GM19351 (cell line): ENCODE measurements at regions not wholly inside any gene's neighbourhood (a gene's known extent, or its start where the extent isn't known, plus 50 kb on each side); places are given as distances from the start of the nearest gene placed in this dataset.

Experiments used
- ATAC-seq: cut with Tn5 transposase; IDR thresholded peaks from one replicate; pipeline ENCODE4 v1.9.1; 2021; ENCODE audit warnings: mild to moderate bottlenecking, moderate library complexity; ENCODE audit not compliant: unreplicated experiment

- ATAC-seq: no peak
Observed at GRCh38 chrX:14194711-14195110, 165.0 kb upstream of the GEMIN8 start.

GRCh38 chrX:14193547-14193946 lies 163.9 kb upstream of the GEMIN8 start:
- ATAC-seq: no peak

DNA sequence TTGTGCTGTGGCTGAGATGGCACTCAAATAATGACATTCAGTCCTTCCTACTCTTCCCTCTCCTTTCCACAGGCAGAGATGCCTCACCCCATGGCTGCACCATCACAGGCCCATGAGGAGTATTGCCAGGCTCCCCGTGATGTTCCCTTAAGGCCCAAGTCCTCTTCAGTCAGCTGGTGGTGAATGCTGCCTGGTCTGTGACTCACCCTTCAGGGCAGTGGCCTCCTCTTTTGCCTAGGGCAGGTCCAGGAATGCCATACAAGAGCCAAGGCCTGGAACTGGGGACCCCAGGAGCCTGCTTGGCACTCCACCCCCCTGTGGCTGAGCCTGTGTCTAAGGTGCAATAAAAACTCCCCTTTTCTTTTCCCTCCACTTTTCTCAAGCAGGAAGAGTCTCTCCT lies 144.2 kb upstream of the GEMIN8 start:
- ATAC-seq: no peak

DNA sequence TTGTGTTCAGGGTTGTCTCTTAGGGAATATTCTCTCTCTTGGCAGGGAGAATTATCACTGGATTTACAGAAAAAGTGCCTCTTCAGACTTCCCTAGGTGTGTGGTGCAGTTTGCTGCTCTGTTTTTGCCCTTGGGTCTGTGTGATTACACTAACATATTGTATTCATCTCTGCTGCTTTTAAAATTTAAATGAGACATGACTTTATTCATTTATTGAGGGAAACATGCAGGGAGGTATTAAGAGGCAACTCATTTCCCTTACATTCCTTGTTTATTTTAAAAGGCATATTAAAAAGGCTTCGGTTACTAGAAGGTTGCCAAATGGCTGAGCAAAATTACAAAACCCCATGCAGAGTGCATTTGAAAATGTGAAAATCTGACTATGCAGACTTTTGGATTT lies 135.1 kb upstream of the GEMIN8 start:
- no peak for ATAC-seq

DNA sequence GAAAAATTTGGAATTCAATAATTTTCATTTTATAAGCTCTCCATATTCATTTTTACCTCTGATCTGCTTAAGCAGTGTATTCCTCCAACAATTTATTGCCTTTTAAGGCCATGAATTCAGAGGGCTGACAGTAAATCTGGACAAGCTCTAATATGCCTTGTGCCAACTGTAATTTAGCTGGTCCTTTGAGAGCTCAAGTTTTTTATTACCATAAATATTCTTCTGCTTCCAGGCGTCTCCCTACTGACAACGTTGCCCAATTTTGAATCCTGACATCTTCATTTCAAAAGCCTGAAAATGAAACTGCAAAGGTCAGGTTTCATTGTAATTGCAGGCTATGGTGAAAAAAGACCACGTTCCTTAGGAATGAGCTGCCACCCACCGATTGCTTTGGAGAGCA lies 95.8 kb upstream of the GEMIN8 start:
- no peak for ATAC-seq

GRCh38 chrX:14124562-14124961 lies 94.9 kb upstream of the GEMIN8 start:
- ATAC-seq: no peak

DNA sequence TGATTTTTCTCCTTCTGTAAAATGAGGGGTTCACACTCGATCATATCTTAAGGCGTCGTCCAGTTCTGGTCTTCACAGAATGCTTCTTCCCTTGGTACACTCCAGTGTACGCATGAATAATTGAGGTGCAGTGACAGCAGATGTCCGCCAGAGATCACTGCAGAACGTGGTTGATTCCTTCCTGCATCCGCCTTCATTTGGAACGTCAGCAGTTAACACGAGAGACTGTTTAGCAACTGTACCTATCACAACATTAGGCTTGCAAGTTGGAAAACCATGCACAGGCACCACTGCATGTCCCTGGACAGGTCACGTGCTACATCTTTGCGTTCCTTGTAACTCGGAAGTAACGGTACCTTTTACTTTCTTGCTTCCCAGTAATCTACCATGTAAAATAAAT lies 66.0 kb upstream of the GEMIN8 start:
- ATAC-seq: peak; percentile 97

DNA sequence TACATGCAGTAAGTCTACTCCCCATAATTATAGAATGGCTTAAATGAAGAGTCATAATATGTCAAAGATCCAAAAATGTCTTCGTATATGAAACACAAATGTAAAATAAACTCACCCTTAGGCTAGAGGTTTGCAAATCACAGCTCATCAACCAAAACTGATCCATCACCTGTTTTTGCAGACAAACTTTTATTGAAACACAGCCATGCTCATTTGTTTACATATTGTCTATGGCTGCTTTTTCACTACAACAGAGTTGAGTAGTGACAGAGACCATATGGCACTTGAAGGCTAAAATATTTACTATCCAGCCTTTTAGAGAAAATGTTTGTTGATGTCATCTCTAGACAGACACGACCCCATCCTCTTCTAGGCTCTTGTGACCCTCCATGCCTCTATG lies 64.5 kb upstream of the GEMIN8 start:
- no peak for ATAC-seq

- ATAC-seq: no peak
Observed at GRCh38 chrX:14084466-14084865, 54.8 kb upstream of the GEMIN8 start.

DNA sequence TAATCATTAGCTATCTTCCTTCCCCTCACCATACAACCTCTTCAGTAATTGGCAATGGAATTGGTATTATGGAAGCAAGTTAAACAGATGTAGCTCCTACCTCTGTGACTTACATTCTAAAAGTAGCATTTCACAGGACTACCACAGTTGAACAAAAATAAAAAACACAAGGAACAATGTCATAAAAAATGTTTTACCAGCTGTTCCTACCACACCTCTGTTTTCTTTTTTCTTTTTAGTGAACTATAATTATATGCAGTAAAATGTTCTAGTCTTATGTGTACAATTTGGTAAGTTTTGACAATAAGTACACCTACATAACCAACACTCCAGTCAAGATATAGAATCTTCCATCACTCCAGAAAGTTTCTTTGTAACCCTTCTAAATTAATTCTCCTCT lies 54.1 kb upstream of the GEMIN8 start:
- no peak for ATAC-seq

DNA sequence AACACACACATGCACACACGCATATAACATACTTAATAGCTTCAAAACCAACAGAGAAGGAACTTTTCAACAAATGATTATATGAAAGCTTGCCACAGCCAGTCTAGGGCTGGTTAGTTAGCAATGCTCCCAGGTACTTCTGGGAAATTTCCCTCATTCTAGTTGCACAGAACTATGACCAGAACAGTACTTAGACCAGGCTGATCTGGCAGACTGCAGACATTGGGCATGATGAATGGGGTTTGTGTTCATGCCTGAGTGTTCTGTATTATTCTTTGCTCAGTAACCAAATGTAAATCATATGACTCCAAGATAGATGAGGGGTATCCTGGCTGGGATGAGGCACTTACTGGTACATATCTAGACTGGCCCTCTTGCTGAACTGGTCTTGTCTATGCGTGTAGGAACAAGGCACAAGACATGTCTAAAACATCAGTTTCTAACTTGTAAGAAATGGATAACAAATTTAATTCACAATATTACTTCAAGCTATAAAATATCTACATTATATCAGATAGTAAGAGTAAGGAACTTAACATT lies 50.3 kb upstream of the GEMIN8 start:
- no peak for ATAC-seq
